ENCODE measurements at regions not wholly inside any gene's neighbourhood (a gene's known extent, or its start where the extent isn't known, plus 50 kb on each side); places are given as distances from the start of the nearest gene placed in this dataset.
A peak's percentile ranks its signal among the peaks of the same experiment; 100 is the strongest.

- peak; percentile 77 for DNase-seq
- peaks cover 7% of the 10 kb centered on the region; the same call in 1 of the 2 replicates for H3K4me1 ChIP-seq (ENCODE audit: low read length)
- peak overlapping the region; percentile 72; the same call in 1 of the 2 replicates for H3K4me2 ChIP-seq (ENCODE audit: low read depth, low read length)
- peak overlapping the region; percentile 64; the same call in 1 of the 2 replicates for H3K9ac ChIP-seq (ENCODE audit: low read length)
- TF ChIP-seq EZH2phosphoT487 (IDR thresholded peaks at IDR 0.05; ENCODE audit: low read length) (no peak), EZH2 (optimal IDR thresholded peaks at IDR 0.05; ENCODE audit: low read depth, low read length) (no peak), CTCF (IDR thresholded peaks at IDR 0.05; ENCODE audit: low read length) (no peak)
- no peaks in the 10 kb centered on the region for H3K9me2 ChIP-seq (replicated peaks; ENCODE audit: insufficient read depth, low read length)
- H3F3A ChIP-seq (ENCODE audit: insufficient read depth, low read length) = no peaks in the 10 kb centered on the region; the same call in 1 of the 2 replicates
- peak overlapping the region; percentile 47 for H2AFZ ChIP-seq (ENCODE audit: low read length)
- no peaks in the 10 kb centered on the region for H4K20me1 ChIP-seq (ENCODE audit: insufficient read depth, low read length)
- H3K79me2 ChIP-seq (ENCODE audit: low read length) = no peaks in the 10 kb centered on the region
- no peaks in the 10 kb centered on the region for H3K36me3 ChIP-seq (replicated peaks; ENCODE audit: insufficient read depth, low read length)
- H3K27ac ChIP-seq (ENCODE audit: low read length) = peak overlapping the region; percentile 63; the same call in 1 of the 2 replicates
- H3K4me3 ChIP-seq (ENCODE audit: low read length) = peak overlapping the region; percentile 57
- H3K9me3 ChIP-seq (replicated peaks; ENCODE audit: insufficient read depth, low read length) = no peaks in the 10 kb centered on the region
- no peaks in the 10 kb centered on the region for H3K27me3 ChIP-seq (replicated peaks; ENCODE audit: insufficient read depth, low read length)
These were observed 89.5 kb downstream of the EOMES start for GRCh38 chr3:27632431-27633223.

DNA sequence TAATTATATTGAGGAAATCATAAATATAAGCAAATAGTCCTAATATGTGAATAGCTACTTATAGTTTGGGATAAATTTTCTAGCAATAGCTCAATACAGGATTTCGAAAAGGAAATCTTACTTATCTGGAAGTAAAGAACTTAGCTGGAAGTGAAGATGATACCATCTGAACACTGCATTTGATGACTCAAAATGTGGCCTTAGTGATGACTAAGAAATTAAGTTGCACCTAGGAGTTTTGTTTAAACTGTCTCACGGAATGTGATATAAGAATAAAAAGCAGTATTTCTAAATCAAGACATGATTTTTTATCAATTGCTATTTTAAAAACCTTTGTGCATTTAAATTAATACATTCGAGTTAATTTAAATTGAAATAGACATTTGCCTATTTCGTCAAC lies 91.2 kb downstream of the EOMES start:
- Histone ChIP-seq H4K20me1 (ENCODE audit: insufficient read depth, low read length) (no peaks in the 10 kb centered on the region), H3K4me2 (ENCODE audit: low read depth, low read length) (no peak overlapping the region), H3K9ac (ENCODE audit: low read length) (no peak overlapping the region), H2AFZ (ENCODE audit: low read length) (no peak overlapping the region), H3K4me1 (ENCODE audit: low read length) (peaks cover 7% of the 10 kb centered on the region; the same call in 1 of the 2 replicates), H3K79me2 (ENCODE audit: low read length) (no peaks in the 10 kb centered on the region), H3F3A (ENCODE audit: insufficient read depth, low read length) (no peaks in the 10 kb centered on the region; the same call in 1 of the 2 replicates), H3K9me3 (replicated peaks; ENCODE audit: insufficient read depth, low read length) (no peaks in the 10 kb centered on the region), H3K36me3 (replicated peaks; ENCODE audit: insufficient read depth, low read length) (no peaks in the 10 kb centered on the region), H3K27ac (ENCODE audit: low read length) (no peak overlapping the region), H3K4me3 (ENCODE audit: low read length) (no peak overlapping the region), H3K9me2 (replicated peaks; ENCODE audit: insufficient read depth, low read length) (no peaks in the 10 kb centered on the region), H3K27me3 (replicated peaks; ENCODE audit: insufficient read depth, low read length) (no peaks in the 10 kb centered on the region)
- no peak for DNase-seq
- TF ChIP-seq CTCF (IDR thresholded peaks at IDR 0.05; ENCODE audit: low read length) = no peak

DNA sequence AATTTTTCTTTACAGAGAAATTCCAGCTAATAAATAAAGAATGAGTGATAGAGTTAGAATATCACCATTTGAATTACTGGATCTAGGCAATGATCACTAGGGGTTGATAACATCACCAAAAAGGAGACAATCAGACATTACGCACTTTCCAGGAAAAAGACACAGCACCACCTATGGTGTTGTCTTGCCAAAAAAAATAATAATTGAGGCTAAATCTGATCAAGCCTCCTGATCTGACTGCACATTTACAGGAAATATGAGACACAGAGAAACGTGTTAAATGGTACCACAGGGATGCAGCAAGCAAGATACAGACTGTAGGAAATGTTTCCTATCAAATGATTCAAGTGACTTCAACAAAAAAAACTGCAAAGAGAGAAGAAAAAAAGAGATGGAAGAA lies 92.8 kb downstream of the EOMES start:
- no peaks in the 10 kb centered on the region for H3K79me2 ChIP-seq (ENCODE audit: low read length)
- no peak overlapping the region for H3K27ac ChIP-seq (ENCODE audit: low read length)
- no peak overlapping the region for H3K9ac ChIP-seq (ENCODE audit: low read length)
- no peak overlapping the region for H3K4me2 ChIP-seq (ENCODE audit: low read depth, low read length)
- no peaks in the 10 kb centered on the region for H3K36me3 ChIP-seq (replicated peaks; ENCODE audit: insufficient read depth, low read length)
- peaks cover 7% of the 10 kb centered on the region; the same call in 1 of the 2 replicates for H3K4me1 ChIP-seq (ENCODE audit: low read length)
- H3K4me3 ChIP-seq (ENCODE audit: low read length) = no peak overlapping the region
- DNase-seq = no peak
- H3F3A ChIP-seq (ENCODE audit: insufficient read depth, low read length) = no peaks in the 10 kb centered on the region; the same call in 1 of the 2 replicates
- H2AFZ ChIP-seq (ENCODE audit: low read length) = no peak overlapping the region
- no peak for TF ChIP-seq EZH2 (optimal IDR thresholded peaks at IDR 0.05; ENCODE audit: low read depth, low read length)
- TF ChIP-seq CTCF (IDR thresholded peaks at IDR 0.05; ENCODE audit: low read length) = no peak
- no peak for TF ChIP-seq EZH2phosphoT487 (IDR thresholded peaks at IDR 0.05; ENCODE audit: low read length)
- H3K9me2 ChIP-seq (replicated peaks; ENCODE audit: insufficient read depth, low read length) = no peaks in the 10 kb centered on the region
- H3K27me3 ChIP-seq (replicated peaks; ENCODE audit: insufficient read depth, low read length) = no peaks in the 10 kb centered on the region
- no peaks in the 10 kb centered on the region for H3K9me3 ChIP-seq (replicated peaks; ENCODE audit: insufficient read depth, low read length)
- no peaks in the 10 kb centered on the region for H4K20me1 ChIP-seq (ENCODE audit: insufficient read depth, low read length)

Measured in MM.1S (cell line).